ENCODE measurements at regions not wholly inside any gene's neighbourhood (a gene's known extent, or its start where the extent isn't known, plus 50 kb on each side); places are given as distances from the start of the nearest gene placed in this dataset.

- DNase-seq: no peak
Observed at GRCh38 chr5:164748861-164749260, 1243.4 kb downstream of the MAT2B start.

- DNase-seq: no peak
Observed at GRCh38 chr5:164753434-164753833, 1248.0 kb downstream of the MAT2B start.

- DNase-seq: no peak
Observed at GRCh38 chr5:164763206-164763605, 1257.8 kb downstream of the MAT2B start.

- DNase-seq: no peak
Observed at GRCh38 chr5:164772122-164772521, 1266.7 kb downstream of the MAT2B start.

GRCh38 chr5:164784230-164784629 is 1278.8 kb downstream of the MAT2B start:
- DNase-seq: no peak

- DNase-seq: no peak
Observed at GRCh38 chr5:164798110-164798509, 1292.7 kb downstream of the MAT2B start.

GRCh38 chr5:164799391-164799790 is 1294.0 kb downstream of the MAT2B start:
- DNase-seq: no peak

GRCh38 chr5:164801910-164802309 is 1296.5 kb downstream of the MAT2B start:
- no peak for DNase-seq

- no peak for DNase-seq
Observed at GRCh38 chr5:164809821-164810220, 1304.4 kb downstream of the MAT2B start.

- no peak for DNase-seq
Observed at GRCh38 chr5:164818445-164818844, 1313.0 kb downstream of the MAT2B start.

- DNase-seq: no peak
Observed at GRCh38 chr5:164824671-164825070, 1319.3 kb downstream of the MAT2B start.

GRCh38 chr5:164832516-164832915 is 1327.1 kb downstream of the MAT2B start:
- no peak for DNase-seq

- no peak for DNase-seq
Observed at GRCh38 chr5:164844348-164844747, 1338.9 kb downstream of the MAT2B start.

- no peak for DNase-seq
Observed at GRCh38 chr5:164860896-164861295, 1355.5 kb downstream of the MAT2B start.

- no peak for DNase-seq
Observed at GRCh38 chr5:164861610-164862009, 1356.2 kb downstream of the MAT2B start.

- DNase-seq: no peak
Observed at GRCh38 chr5:164868761-164869160, 1363.3 kb downstream of the MAT2B start.

- DNase-seq: no peak
Observed at GRCh38 chr5:164869325-164869724, 1363.9 kb downstream of the MAT2B start.

GRCh38 chr5:164876793-164877192 is 1371.4 kb downstream of the MAT2B start:
- DNase-seq: no peak

- DNase-seq: no peak
Observed at GRCh38 chr5:164881442-164881841, 1376.0 kb downstream of the MAT2B start.

GRCh38 chr5:164885179-164885578 is 1379.8 kb downstream of the MAT2B start:
- no peak for DNase-seq

GRCh38 chr5:164893071-164893470 is 1387.7 kb downstream of the MAT2B start:
- DNase-seq: no peak

- DNase-seq: no peak
Observed at GRCh38 chr5:164898705-164899104, 1393.3 kb downstream of the MAT2B start.

- DNase-seq: no peak
Observed at GRCh38 chr5:164909673-164910072, 1404.3 kb downstream of the MAT2B start.

GRCh38 chr5:164921722-164922121 is 1416.3 kb downstream of the MAT2B start:
- DNase-seq: no peak

GRCh38 chr5:164934039-164934438 is 1428.6 kb downstream of the MAT2B start:
- no peak for DNase-seq

- DNase-seq: no peak
Observed at GRCh38 chr5:164934561-164934960, 1429.1 kb downstream of the MAT2B start.

Measured in activated CD4-positive, alpha-beta T cell treated with anti-CD3 and anti-CD28 coated beads for 48 hours (primary cell).